Mesendoderm (in vitro differentiated cells): ENCODE measurements at regions not wholly inside any gene's neighbourhood (a gene's known extent, or its start where the extent isn't known, plus 50 kb on each side); places are given as distances from the start of the nearest gene placed in this dataset.

Experiments
- DNase-seq: peaks from one replicate; pipeline ENCODE4 v3.0.0; 2013
- H2AK5ac ChIP-seq: 2 replicates; pipeline ENCODE4 v1.6.1; 2013; ENCODE audit warnings: low read length, inconsistent platforms
- H2BK120ac ChIP-seq: 2 replicates; pipeline ENCODE4 v1.6.1; 2013; ENCODE audit warnings: low read depth, mild to moderate bottlenecking, low read length, moderate library complexity, mixed read lengths
- H2BK15ac ChIP-seq: replicated peaks from 2 replicates; pipeline ENCODE4 v1.6.1; 2013; ENCODE audit warnings: low read depth, mild to moderate bottlenecking, moderate library complexity
- H2BK5ac ChIP-seq: 2 replicates; pipeline ENCODE4 v1.6.1; 2013; ENCODE audit warnings: low read length, inconsistent platforms
- H3K18ac ChIP-seq: 2 replicates; pipeline ENCODE4 v1.6.1; 2013; ENCODE audit warnings: mild to moderate bottlenecking, low read length, mixed read lengths
- H3K23ac ChIP-seq: one replicate; pipeline ENCODE4 v1.6.1; 2013; ENCODE audit warnings: low read length
- H3K27ac ChIP-seq: 2 replicates; pipeline ENCODE4 v1.5.1; 2013; ENCODE audit warnings: low read depth, mild to moderate bottlenecking, inconsistent platforms, low read length, moderate library complexity
- H3K27me3 ChIP-seq: 2 replicates; pipeline ENCODE4 v1.6.1; 2013; ENCODE audit warnings: low read length, control low read depth, mild to moderate bottlenecking, inconsistent platforms; ENCODE audit not compliant: insufficient read depth, poor library complexity
- H3K36me3 ChIP-seq: 2 replicates; pipeline ENCODE4 v1.6.1; 2013; ENCODE audit warnings: low read length, inconsistent platforms; ENCODE audit not compliant: control insufficient read depth, insufficient read depth
- H3K4ac ChIP-seq: one replicate; pipeline ENCODE4 v1.6.1; 2013; ENCODE audit warnings: low read depth, mild to moderate bottlenecking, low read length, moderate library complexity
- H3K4me1 ChIP-seq: 2 replicates; pipeline ENCODE4 v1.6.1; 2013; ENCODE audit warnings: low read depth, low read length, inconsistent platforms; ENCODE audit not compliant: control insufficient read depth
- H3K4me2 ChIP-seq: 2 replicates; pipeline ENCODE4 v1.6.1; 2013; ENCODE audit warnings: low read length
- H3K4me3 ChIP-seq: 2 replicates; pipeline ENCODE4 v1.5.1; 2013; ENCODE audit warnings: mild to moderate bottlenecking, low read length
- H3K56ac ChIP-seq: one replicate; pipeline ENCODE4 v1.6.1; 2013; ENCODE audit warnings: low read length
- H3K79me1 ChIP-seq: 2 replicates; pipeline ENCODE4 v1.6.1; 2013; ENCODE audit warnings: low read length, inconsistent platforms
- H3K79me2 ChIP-seq: 2 replicates; pipeline ENCODE4 v1.6.1; 2013; ENCODE audit warnings: mild to moderate bottlenecking, low read length; ENCODE audit not compliant: control insufficient read depth, insufficient read depth
- H3K9ac ChIP-seq: 2 replicates; pipeline ENCODE4 v1.6.1; 2013; ENCODE audit warnings: low read length, inconsistent platforms
- H4K5ac ChIP-seq: one replicate; pipeline ENCODE4 v1.6.1; 2013; ENCODE audit warnings: low read length
- H4K8ac ChIP-seq: one replicate; pipeline ENCODE4 v1.6.1; 2013; ENCODE audit warnings: low read depth, mild to moderate bottlenecking, control low read depth, low read length, moderate library complexity
- WGBS: extraction: QIAGEN DNeasy Blood & Tissue Kit; methylation state at CpG from one replicate; pipeline ENCODE4 v1.1.7; 2013; ENCODE audit warnings: low lambda C conversion rate, missing lambda C conversion rate; ENCODE audit not compliant: insufficient coverage; ENCODE audit errors: extremely low coverage; 5-methylcytosine and 5-hydroxymethylcytosine counted together

- H2AK5ac ChIP-seq: no peak overlapping the region
- H4K8ac ChIP-seq: no peak overlapping the region
- no peak overlapping the region for H2BK5ac ChIP-seq
- no peak overlapping the region for H3K4me3 ChIP-seq
- no peaks in the 10 kb centered on the region for H3K27me3 ChIP-seq
- H3K4ac ChIP-seq: no peak overlapping the region
- no peak overlapping the region for H2BK15ac ChIP-seq
- no peaks in the 10 kb centered on the region for H3K4me1 ChIP-seq
- H3K56ac ChIP-seq: no peak overlapping the region
- no peak for DNase-seq
- H3K9ac ChIP-seq: no peak overlapping the region
- no peaks in the 10 kb centered on the region for H3K79me2 ChIP-seq
- no peak overlapping the region for H2BK120ac ChIP-seq
- no peak overlapping the region for H4K5ac ChIP-seq
- no peak overlapping the region for H3K23ac ChIP-seq
- H3K18ac ChIP-seq: no peak overlapping the region
- no peaks in the 10 kb centered on the region for H3K79me1 ChIP-seq
- H3K36me3 ChIP-seq: no peaks in the 10 kb centered on the region
- no CpG with 5 or more reads among the region's 3 CpGs for WGBS
- no peak overlapping the region for H3K27ac ChIP-seq
- no peak overlapping the region for H3K4me2 ChIP-seq
Observed at GRCh38 chr2:153189091-153189888, 289.3 kb downstream of the RPRM start.

GRCh38 chr2:153179808-153180207, 298.8 kb downstream of the RPRM start:
- no peak overlapping the region for H3K4me3 ChIP-seq
- H3K9ac ChIP-seq: no peak overlapping the region
- H2BK5ac ChIP-seq: no peak overlapping the region
- H2BK120ac ChIP-seq: no peak overlapping the region
- no peak overlapping the region for H3K56ac ChIP-seq
- H2BK15ac ChIP-seq: no peak overlapping the region
- H3K79me2 ChIP-seq: no peaks in the 10 kb centered on the region
- H3K4me2 ChIP-seq: no peak overlapping the region
- no peak overlapping the region for H2AK5ac ChIP-seq
- H3K79me1 ChIP-seq: no peaks in the 10 kb centered on the region
- no peak overlapping the region for H3K27ac ChIP-seq
- no peak overlapping the region for H3K23ac ChIP-seq
- no peak overlapping the region for H3K4ac ChIP-seq
- no peaks in the 10 kb centered on the region for H3K27me3 ChIP-seq
- H4K5ac ChIP-seq: no peak overlapping the region
- no peaks in the 10 kb centered on the region for H3K36me3 ChIP-seq
- no CpG with 5 or more reads among the region's 1 CpG for WGBS
- no peak overlapping the region for H4K8ac ChIP-seq
- no peak overlapping the region for H3K18ac ChIP-seq
- no peak for DNase-seq
- H3K4me1 ChIP-seq: no peaks in the 10 kb centered on the region

GRCh38 chr2:153169609-153170008, 309.0 kb downstream of the RPRM start:
- no peak overlapping the region for H2BK120ac ChIP-seq
- H3K18ac ChIP-seq: no peak overlapping the region
- H3K4me2 ChIP-seq: no peak overlapping the region
- H2BK15ac ChIP-seq: no peak overlapping the region
- no peaks in the 10 kb centered on the region for H3K36me3 ChIP-seq
- H3K79me2 ChIP-seq: no peaks in the 10 kb centered on the region
- no peak overlapping the region for H3K4me3 ChIP-seq
- no peak overlapping the region for H4K8ac ChIP-seq
- no peak overlapping the region for H2BK5ac ChIP-seq
- no peak overlapping the region for H2AK5ac ChIP-seq
- H3K27ac ChIP-seq: no peak overlapping the region
- H3K4ac ChIP-seq: no peak overlapping the region
- no peaks in the 10 kb centered on the region for H3K4me1 ChIP-seq
- H3K56ac ChIP-seq: no peak overlapping the region
- H4K5ac ChIP-seq: no peak overlapping the region
- H3K9ac ChIP-seq: no peak overlapping the region
- no peak for DNase-seq
- no peak overlapping the region for H3K23ac ChIP-seq
- no peaks in the 10 kb centered on the region for H3K79me1 ChIP-seq
- H3K27me3 ChIP-seq: no peaks in the 10 kb centered on the region

- no peak overlapping the region for H4K5ac ChIP-seq
- H3K79me1 ChIP-seq: no peaks in the 10 kb centered on the region
- no peak overlapping the region for H3K4ac ChIP-seq
- no peak overlapping the region for H3K4me3 ChIP-seq
- no peak overlapping the region for H3K56ac ChIP-seq
- H4K8ac ChIP-seq: no peak overlapping the region
- no peak overlapping the region for H2BK120ac ChIP-seq
- no peak overlapping the region for H3K23ac ChIP-seq
- no peaks in the 10 kb centered on the region for H3K4me1 ChIP-seq
- H3K27me3 ChIP-seq: no peaks in the 10 kb centered on the region
- no peak overlapping the region for H3K9ac ChIP-seq
- no peaks in the 10 kb centered on the region for H3K79me2 ChIP-seq
- no peak overlapping the region for H2AK5ac ChIP-seq
- no peak overlapping the region for H3K18ac ChIP-seq
- H3K4me2 ChIP-seq: no peak overlapping the region
- no peak overlapping the region for H2BK5ac ChIP-seq
- no peaks in the 10 kb centered on the region for H3K36me3 ChIP-seq
- DNase-seq: no peak
- H3K27ac ChIP-seq: no peak overlapping the region
- no peak overlapping the region for H2BK15ac ChIP-seq
Observed at GRCh38 chr2:153165021-153165420, 313.5 kb downstream of the RPRM start.

- no peak overlapping the region for H4K5ac ChIP-seq
- H3K4me2 ChIP-seq: no peak overlapping the region
- DNase-seq: peak; percentile 82
- no peaks in the 10 kb centered on the region for H3K4me1 ChIP-seq
- H2AK5ac ChIP-seq: no peak overlapping the region
- H3K4me3 ChIP-seq: no peak overlapping the region
- no peak overlapping the region for H2BK15ac ChIP-seq
- no peak overlapping the region for H3K56ac ChIP-seq
- no peak overlapping the region for H4K8ac ChIP-seq
- H3K79me2 ChIP-seq: no peaks in the 10 kb centered on the region
- no peak overlapping the region for H3K27ac ChIP-seq
- H3K36me3 ChIP-seq: no peaks in the 10 kb centered on the region
- H2BK120ac ChIP-seq: no peak overlapping the region
- H3K23ac ChIP-seq: no peak overlapping the region
- no CpG with 5 or more reads among the region's 2 CpGs for WGBS
- H2BK5ac ChIP-seq: no peak overlapping the region
- H3K27me3 ChIP-seq: no peaks in the 10 kb centered on the region
- H3K9ac ChIP-seq: no peak overlapping the region
- H3K4ac ChIP-seq: no peak overlapping the region
- no peak overlapping the region for H3K18ac ChIP-seq
- no peaks in the 10 kb centered on the region for H3K79me1 ChIP-seq
Observed at GRCh38 chr2:153163055-153163454, 315.5 kb downstream of the RPRM start.

- Histone ChIP-seq H3K79me1 (no peaks in the 10 kb centered on the region), H3K56ac (no peak overlapping the region), H3K36me3 (no peaks in the 10 kb centered on the region), H3K23ac (no peak overlapping the region), H2AK5ac (no peak overlapping the region), H3K27ac (no peak overlapping the region), H4K8ac (no peak overlapping the region), H3K4me3 (no peak overlapping the region), H3K4me1 (no peaks in the 10 kb centered on the region), H3K27me3 (no peaks in the 10 kb centered on the region), H2BK5ac (no peak overlapping the region), H3K9ac (no peak overlapping the region), H3K4ac (no peak overlapping the region), H3K79me2 (no peaks in the 10 kb centered on the region), H2BK15ac (no peak overlapping the region), H3K18ac (no peak overlapping the region), H3K4me2 (no peak overlapping the region), H4K5ac (no peak overlapping the region), H2BK120ac (no peak overlapping the region)
- no peak for DNase-seq
- no CpG with 5 or more reads among the region's 2 CpGs for WGBS
Observed at GRCh38 chr2:153156743-153157142, 321.8 kb downstream of the RPRM start.
